GM13976 (cell line): ENCODE measurements at regions not wholly inside any gene's neighbourhood (a gene's known extent, or its start where the extent isn't known, plus 50 kb on each side); places are given as distances from the start of the nearest gene placed in this dataset.

Source experiments
- DNase-seq: peaks from one replicate; pipeline ENCODE4 v3.0.0; 2012; ENCODE audit warnings: low spot score
- in situ Hi-C: fragments of 300-500 bp; cut with MboI; formaldehyde crosslinking; loops from one replicate; pipeline ENCODE4 v1.12.0; 2022; ENCODE audit warnings: low sequenced_read_pairs, mixed read lengths, inconsistent platforms; ENCODE audit not compliant: unreplicated experiment
- TF ChIP-seq, protein P1 (sequence below): IDR thresholded peaks from 2 replicates; pipeline ENCODE4 v1.5.1; 2012; ENCODE audit warnings: borderline replicate concordance, mild to moderate bottlenecking; ENCODE audit not compliant: insufficient read depth; ENCODE audit errors: extremely low read depth, missing control alignments, control extremely low read depth

GRCh38 chr7:21099955-21100354, 313.3 kb upstream of the SP8 start:
- TF ChIP-seq, protein P1, sequence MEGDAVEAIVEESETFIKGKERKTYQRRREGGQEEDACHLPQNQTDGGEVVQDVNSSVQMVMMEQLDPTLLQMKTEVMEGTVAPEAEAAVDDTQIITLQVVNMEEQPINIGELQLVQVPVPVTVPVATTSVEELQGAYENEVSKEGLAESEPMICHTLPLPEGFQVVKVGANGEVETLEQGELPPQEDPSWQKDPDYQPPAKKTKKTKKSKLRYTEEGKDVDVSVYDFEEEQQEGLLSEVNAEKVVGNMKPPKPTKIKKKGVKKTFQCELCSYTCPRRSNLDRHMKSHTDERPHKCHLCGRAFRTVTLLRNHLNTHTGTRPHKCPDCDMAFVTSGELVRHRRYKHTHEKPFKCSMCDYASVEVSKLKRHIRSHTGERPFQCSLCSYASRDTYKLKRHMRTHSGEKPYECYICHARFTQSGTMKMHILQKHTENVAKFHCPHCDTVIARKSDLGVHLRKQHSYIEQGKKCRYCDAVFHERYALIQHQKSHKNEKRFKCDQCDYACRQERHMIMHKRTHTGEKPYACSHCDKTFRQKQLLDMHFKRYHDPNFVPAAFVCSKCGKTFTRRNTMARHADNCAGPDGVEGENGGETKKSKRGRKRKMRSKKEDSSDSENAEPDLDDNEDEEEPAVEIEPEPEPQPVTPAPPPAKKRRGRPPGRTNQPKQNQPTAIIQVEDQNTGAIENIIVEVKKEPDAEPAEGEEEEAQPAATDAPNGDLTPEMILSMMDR = no peak
- no peak for DNase-seq

DNA sequence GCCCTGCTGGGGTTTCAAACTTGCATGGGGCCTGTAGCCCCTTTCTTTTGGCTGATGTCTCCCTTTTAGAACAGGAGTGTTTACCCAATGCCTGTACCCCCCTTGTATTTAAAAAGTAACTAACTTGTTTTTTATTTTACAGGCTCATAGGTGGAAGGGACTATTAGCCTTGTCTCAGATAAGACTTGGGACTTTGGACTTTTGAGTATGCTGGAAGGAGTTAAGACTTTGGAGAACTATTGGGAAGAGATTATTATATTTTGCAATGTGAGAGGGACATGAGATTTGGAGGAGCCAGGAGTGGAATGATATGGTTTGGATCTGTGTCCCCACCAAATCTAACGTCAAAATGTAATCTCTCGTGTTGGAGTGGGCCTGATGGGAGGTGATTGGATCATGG, 314.9 kb upstream of the SP8 start:
- no peak for DNase-seq
- in situ Hi-C loops = loop anchor here (25.0 kb wide), 1 partner anchor 111 kb away; no protein-coding TSS in a partner anchor
- TF ChIP-seq, protein P1 = no peak

More at GRCh38 chr7:21099955-21100354, 313.3 kb upstream of the SP8 start:
- in situ Hi-C loops = loop anchor here (25.0 kb wide), 1 partner anchor 112 kb away; no protein-coding TSS in a partner anchor

GRCh38 chr7:21103426-21104123, 316.9 kb upstream of the SP8 start:
- TF ChIP-seq, protein P1 = no peak
- in situ Hi-C loops = loop anchor here (25.0 kb wide), 1 partner anchor 109 kb away; no protein-coding TSS in a partner anchor
- DNase-seq = no peak

DNA sequence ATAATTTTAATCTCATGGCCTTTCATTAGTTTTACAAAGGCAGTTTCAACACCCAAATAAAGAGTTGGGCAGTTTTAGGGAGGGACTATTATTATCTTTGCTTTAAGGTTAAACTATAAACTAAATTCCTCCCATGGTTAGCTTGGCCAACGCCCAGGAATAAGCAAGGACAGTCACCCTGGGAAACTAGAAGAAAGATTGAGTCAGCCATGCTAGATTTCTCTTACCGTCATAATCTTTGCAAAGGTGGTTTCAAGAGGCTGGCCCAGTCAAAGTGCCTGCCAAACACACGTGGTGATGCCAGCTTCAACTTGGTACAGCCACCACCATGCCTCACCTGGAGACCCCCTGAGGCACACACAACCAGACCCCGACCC, 317.4 kb upstream of the SP8 start:
- in situ Hi-C loops = loop anchor here (25.0 kb wide), 1 partner anchor 108 kb away; no protein-coding TSS in a partner anchor
- no peak for DNase-seq
- TF ChIP-seq, protein P1 = no peak

DNA sequence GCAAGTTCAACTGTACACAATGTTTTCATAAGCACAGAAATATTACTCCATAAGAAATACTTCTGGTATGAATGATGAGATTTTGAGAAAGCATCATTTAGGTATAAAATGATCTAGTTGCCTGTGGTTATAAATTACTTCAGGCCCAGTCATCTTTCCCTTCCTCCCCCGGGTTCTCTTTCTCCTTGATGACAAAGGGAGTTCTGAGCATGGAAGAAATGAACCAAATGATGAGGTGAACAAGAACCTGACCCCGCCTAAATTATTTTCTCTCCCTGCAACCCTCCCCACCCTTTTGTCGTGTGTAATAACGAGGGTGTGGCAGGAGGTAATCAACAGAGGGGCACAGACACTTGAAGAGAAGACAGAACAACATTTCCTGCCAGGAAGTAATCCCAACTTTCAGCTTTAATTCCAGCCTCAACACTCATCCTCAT, 319.6 kb upstream of the SP8 start:
- in situ Hi-C loops = loop anchor here (25.0 kb wide), 1 partner anchor 106 kb away; no protein-coding TSS in a partner anchor
- TF ChIP-seq, protein P1 = no peak
- no peak for DNase-seq

DNA sequence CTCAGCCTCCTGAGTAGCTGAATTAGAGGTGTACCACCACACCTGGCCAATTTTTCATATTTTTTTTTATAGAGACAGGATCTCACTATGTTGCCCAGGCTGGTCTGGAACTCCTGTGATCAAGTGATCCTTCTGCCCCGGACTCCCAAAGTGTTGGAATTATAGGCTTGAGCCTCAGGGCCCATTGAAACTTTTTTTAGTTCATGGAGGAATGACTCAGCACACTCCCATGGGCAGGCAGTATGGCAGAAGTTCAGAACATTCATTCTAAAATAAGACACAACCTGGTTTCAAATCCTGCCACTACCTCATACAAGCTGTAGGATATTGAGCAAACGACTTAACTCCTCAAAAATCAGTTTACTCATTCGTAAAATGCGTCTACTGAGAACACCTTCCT, 320.4 kb upstream of the SP8 start:
- no peak for DNase-seq
- in situ Hi-C loops = loop anchor here (25.0 kb wide), 1 partner anchor 105 kb away; no protein-coding TSS in a partner anchor
- TF ChIP-seq, protein P1 = no peak
